ENCODE measurements at regions not wholly inside any gene's neighbourhood (a gene's known extent, or its start where the extent isn't known, plus 50 kb on each side); places are given as distances from the start of the nearest gene placed in this dataset.

GRCh38 chr4:15254236-15254880, 173.5 kb upstream of the C1QTNF7 start:
- no peak overlapping the region for H3K27ac ChIP-seq
- TF ChIP-seq ZFX (IDR thresholded peaks at IDR 0.05; ENCODE audit: borderline replicate concordance) (no peak), CTCF (IDR thresholded peaks at IDR 0.05) (no peak)

- TF ChIP-seq CTCF (IDR thresholded peaks at IDR 0.05) (no peak), ZFX (IDR thresholded peaks at IDR 0.05; ENCODE audit: borderline replicate concordance) (no peak)
- H3K27ac ChIP-seq = no peak overlapping the region
Measured at GRCh38 chr4:15255537-15255936, 172.3 kb upstream of the C1QTNF7 start.

GRCh38 chr4:15260758-15261157, 167.1 kb upstream of the C1QTNF7 start:
- H3K27ac ChIP-seq = no peak overlapping the region
- no peak for TF ChIP-seq CTCF (IDR thresholded peaks at IDR 0.05)

GRCh38 chr4:15262396-15262795, 165.4 kb upstream of the C1QTNF7 start:
- no peak overlapping the region for H3K27ac ChIP-seq
- TF ChIP-seq ZFX (IDR thresholded peaks at IDR 0.05; ENCODE audit: borderline replicate concordance) = no peak
- TF ChIP-seq CTCF (IDR thresholded peaks at IDR 0.05) = no peak

- TF ChIP-seq CTCF (IDR thresholded peaks at IDR 0.05) = no peak
- TF ChIP-seq ZFX (IDR thresholded peaks at IDR 0.05; ENCODE audit: borderline replicate concordance) = no peak
Measured at GRCh38 chr4:15270201-15270600, 157.6 kb upstream of the C1QTNF7 start.

GRCh38 chr4:15286041-15286440, 141.8 kb upstream of the C1QTNF7 start:
- TF ChIP-seq ZFX (IDR thresholded peaks at IDR 0.05; ENCODE audit: borderline replicate concordance) = no peak
- TF ChIP-seq CTCF (IDR thresholded peaks at IDR 0.05) = no peak
- no peak overlapping the region for H3K27ac ChIP-seq

More at GRCh38 chr4:15270201-15270600, 157.6 kb upstream of the C1QTNF7 start:
- H3K27ac ChIP-seq = no peak overlapping the region

- no peak overlapping the region for H3K27ac ChIP-seq
- TF ChIP-seq CTCF (IDR thresholded peaks at IDR 0.05) = no peak
- TF ChIP-seq ZFX (IDR thresholded peaks at IDR 0.05; ENCODE audit: borderline replicate concordance) = no peak
Measured at GRCh38 chr4:15291122-15291521, 136.7 kb upstream of the C1QTNF7 start.

Data from 22Rv1 (cell line).